H1 (cell line): ENCODE measurements at regions not wholly inside any gene's neighbourhood (a gene's known extent, or its start where the extent isn't known, plus 50 kb on each side); places are given as distances from the start of the nearest gene placed in this dataset.

Experiments
- ASH2L ChIP-seq: fragments of 200-600, 300-600 bp; sonication (generic); IDR thresholded peaks from one replicate; pipeline ENCODE4 v1.7.1; 2017; ENCODE audit warnings: low read length
- CHD1 ChIP-seq: IDR thresholded peaks from 2 replicates; pipeline ENCODE4 v1.6.1; 2012; ENCODE audit warnings: low read depth, low read length, improper control_type of control experiment
- EZH2 ChIP-seq: fragments of 200-600 bp; sonication (generic); IDR thresholded peaks from 2 replicates; pipeline ENCODE4 v1.7.1; 2012; ENCODE audit warnings: low read depth, mild to moderate bottlenecking, moderate library complexity, low read length, inconsistent platforms; ENCODE audit not compliant: severe bottlenecking
- PHF8 ChIP-seq: fragments of 200-600 bp; sonication (generic); conservative IDR thresholded peaks from 2 replicates; pipeline ENCODE4 v1.7.1; 2012; ENCODE audit warnings: low read depth, mild to moderate bottlenecking, inconsistent platforms, low read length, moderate library complexity
- POLR2A ChIP-seq, 2 experiments: IDR thresholded peaks; 1 replicate in 1 of 2; 2 replicates in 1 of 2; pipeline ENCODE4 v1.6.1; 2011; ENCODE audit warnings: low read depth in 2 of 2, low read length in 2 of 2, mild to moderate bottlenecking in 2 of 2; ENCODE audit errors: control extremely low read depth in 1 of 2
- TCF12 ChIP-seq: IDR thresholded peaks from 2 replicates; pipeline ENCODE4 v1.6.1; 2011; ENCODE audit warnings: low read depth, mild to moderate bottlenecking, low read length
- TF ChIP-seq, protein P1 (sequence below), 3 experiments: IDR thresholded peaks; 1 replicate in 2 of 3; 2 replicates in 1 of 3; pipeline versions ENCODE4 v1.5.1 to v1.6.1; 2011; ENCODE audit warnings: low read length in 3 of 3, mild to moderate bottlenecking in 3 of 3, inconsistent platforms in 2 of 3, low read depth in 1 of 3, moderate library complexity in 1 of 3; ENCODE audit not compliant: insufficient read depth in 1 of 3; ENCODE audit errors: control extremely low read depth in 1 of 3
- TF ChIP-seq, protein P2 (sequence below): IDR thresholded peaks from 2 replicates; pipeline ENCODE4 v1.6.1; 2011; ENCODE audit warnings: low read depth, mild to moderate bottlenecking, low read length; ENCODE audit not compliant: insufficient read depth
- TF ChIP-seq, protein P3 (sequence below): IDR thresholded peaks from 2 replicates; pipeline ENCODE4 v1.6.1; 2012; ENCODE audit warnings: inconsistent platforms

DNA sequence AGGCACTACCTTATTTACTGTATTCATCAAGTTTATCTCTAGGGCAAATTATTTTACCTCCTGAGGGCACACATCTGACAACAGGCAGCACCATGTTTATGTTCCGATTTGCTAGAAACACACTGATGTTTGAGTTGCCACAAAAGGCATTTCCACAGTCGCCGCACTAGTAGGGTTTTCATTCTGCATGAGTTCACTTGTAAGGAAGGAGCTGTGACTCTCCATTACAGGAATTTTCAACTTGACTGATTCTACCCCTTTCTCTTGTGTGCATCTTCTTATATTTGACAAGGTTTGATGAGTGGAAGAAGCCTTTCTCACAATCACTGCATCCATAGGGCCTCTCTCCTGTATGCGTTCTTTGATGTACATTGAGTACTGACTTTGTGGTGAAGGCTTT lies 455.9 kb upstream of the CNTN5 start:
- TF ChIP-seq, protein P1, sequence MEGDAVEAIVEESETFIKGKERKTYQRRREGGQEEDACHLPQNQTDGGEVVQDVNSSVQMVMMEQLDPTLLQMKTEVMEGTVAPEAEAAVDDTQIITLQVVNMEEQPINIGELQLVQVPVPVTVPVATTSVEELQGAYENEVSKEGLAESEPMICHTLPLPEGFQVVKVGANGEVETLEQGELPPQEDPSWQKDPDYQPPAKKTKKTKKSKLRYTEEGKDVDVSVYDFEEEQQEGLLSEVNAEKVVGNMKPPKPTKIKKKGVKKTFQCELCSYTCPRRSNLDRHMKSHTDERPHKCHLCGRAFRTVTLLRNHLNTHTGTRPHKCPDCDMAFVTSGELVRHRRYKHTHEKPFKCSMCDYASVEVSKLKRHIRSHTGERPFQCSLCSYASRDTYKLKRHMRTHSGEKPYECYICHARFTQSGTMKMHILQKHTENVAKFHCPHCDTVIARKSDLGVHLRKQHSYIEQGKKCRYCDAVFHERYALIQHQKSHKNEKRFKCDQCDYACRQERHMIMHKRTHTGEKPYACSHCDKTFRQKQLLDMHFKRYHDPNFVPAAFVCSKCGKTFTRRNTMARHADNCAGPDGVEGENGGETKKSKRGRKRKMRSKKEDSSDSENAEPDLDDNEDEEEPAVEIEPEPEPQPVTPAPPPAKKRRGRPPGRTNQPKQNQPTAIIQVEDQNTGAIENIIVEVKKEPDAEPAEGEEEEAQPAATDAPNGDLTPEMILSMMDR (IDR thresholded peaks at IDR 0.05; ENCODE audit: control extremely low read depth in 1 of 3, insufficient read depth in 1 of 3, low read depth in 1 of 3, low read length in 3 of 3), result no peak
- TF ChIP-seq, protein P2, sequence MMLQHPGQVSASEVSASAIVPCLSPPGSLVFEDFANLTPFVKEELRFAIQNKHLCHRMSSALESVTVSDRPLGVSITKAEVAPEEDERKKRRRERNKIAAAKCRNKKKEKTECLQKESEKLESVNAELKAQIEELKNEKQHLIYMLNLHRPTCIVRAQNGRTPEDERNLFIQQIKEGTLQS, result no peak
- no peak for TF ChIP-seq PHF8
- TF ChIP-seq, protein P3, sequence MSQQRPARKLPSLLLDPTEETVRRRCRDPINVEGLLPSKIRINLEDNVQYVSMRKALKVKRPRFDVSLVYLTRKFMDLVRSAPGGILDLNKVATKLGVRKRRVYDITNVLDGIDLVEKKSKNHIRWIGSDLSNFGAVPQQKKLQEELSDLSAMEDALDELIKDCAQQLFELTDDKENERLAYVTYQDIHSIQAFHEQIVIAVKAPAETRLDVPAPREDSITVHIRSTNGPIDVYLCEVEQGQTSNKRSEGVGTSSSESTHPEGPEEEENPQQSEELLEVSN, result no peak
- TF ChIP-seq TCF12, result no peak
- TF ChIP-seq ASH2L, result no peak
- TF ChIP-seq POLR2A (IDR thresholded peaks at IDR 0.05; ENCODE audit: control extremely low read depth in 1 of 2, low read depth in 2 of 2, low read length in 2 of 2), result no peak
- TF ChIP-seq CHD1, result no peak
- no peak for TF ChIP-seq EZH2
